ENCODE measurements at regions not wholly inside any gene's neighbourhood (a gene's known extent, or its start where the extent isn't known, plus 50 kb on each side); places are given as distances from the start of the nearest gene placed in this dataset.

DNA sequence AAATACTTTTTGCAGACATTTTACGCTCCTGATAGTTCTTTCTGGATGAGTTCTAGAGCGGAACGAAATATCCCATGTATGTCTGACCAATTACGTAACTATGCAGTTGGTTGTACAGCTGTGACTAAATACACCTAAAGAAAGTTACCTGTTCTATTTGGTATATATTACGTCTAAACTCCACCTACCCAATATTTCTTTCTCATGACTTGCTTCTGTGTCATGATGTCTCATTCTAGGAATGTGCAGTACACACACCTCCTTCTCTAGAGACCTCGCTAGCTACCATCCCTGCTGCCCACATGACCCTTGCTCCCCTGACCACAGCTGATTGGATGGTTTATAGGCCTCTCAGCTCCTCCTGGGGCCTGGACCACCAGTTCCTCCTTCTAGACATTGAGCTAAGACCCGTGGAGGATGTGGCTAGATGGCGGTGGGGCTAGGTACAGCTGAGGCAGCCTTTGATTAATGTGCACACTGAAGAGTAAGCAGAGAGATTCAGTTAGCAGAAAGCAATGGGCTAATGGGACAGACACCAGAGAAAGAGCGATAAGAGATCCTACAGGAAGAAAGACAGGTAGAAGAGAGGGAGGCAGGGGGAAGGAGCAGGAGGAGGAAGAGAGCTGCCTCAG lies 422.1 kb downstream of the COG6 start:
- TF ChIP-seq, protein P1, sequence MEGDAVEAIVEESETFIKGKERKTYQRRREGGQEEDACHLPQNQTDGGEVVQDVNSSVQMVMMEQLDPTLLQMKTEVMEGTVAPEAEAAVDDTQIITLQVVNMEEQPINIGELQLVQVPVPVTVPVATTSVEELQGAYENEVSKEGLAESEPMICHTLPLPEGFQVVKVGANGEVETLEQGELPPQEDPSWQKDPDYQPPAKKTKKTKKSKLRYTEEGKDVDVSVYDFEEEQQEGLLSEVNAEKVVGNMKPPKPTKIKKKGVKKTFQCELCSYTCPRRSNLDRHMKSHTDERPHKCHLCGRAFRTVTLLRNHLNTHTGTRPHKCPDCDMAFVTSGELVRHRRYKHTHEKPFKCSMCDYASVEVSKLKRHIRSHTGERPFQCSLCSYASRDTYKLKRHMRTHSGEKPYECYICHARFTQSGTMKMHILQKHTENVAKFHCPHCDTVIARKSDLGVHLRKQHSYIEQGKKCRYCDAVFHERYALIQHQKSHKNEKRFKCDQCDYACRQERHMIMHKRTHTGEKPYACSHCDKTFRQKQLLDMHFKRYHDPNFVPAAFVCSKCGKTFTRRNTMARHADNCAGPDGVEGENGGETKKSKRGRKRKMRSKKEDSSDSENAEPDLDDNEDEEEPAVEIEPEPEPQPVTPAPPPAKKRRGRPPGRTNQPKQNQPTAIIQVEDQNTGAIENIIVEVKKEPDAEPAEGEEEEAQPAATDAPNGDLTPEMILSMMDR (conservative IDR thresholded peaks at IDR 0.05; ENCODE audit: low read length): no peak
- no peak for TF ChIP-seq EZH2phosphoT487 (IDR thresholded peaks at IDR 0.05; ENCODE audit: borderline replicate concordance, low read depth, low read length)
